Activated CD8-positive, alpha-beta T cell treated with anti-CD3 and anti-CD28 coated beads, Interleukin-2, amount 10 ng/mL, durations not matched to agents 7 days and 5 days (primary cell): ENCODE measurements at regions not wholly inside any gene's neighbourhood (a gene's known extent, or its start where the extent isn't known, plus 50 kb on each side); places are given as distances from the start of the nearest gene placed in this dataset.
"Not testable (repeated sequence)": the region's sequence is repeated elsewhere in the genome, so short reads cannot be mapped to it uniquely, and the experiment has no call there.

ENCODE experiments used
- ATAC-seq: fragments of 150-1000 bp; cut with Tn5 transposase; one replicate; pipeline ENCODE4 v1.10.0; 2021; ENCODE audit warnings: moderate library complexity
- CTCF ChIA-PET: fragments of 350-600 bp; sonication (Branson Sonifier 250); formaldehyde crosslinking; loops from one replicate; lab custom pipeline; 2021; ENCODE audit warnings: antibody characterized with exemption; lab: Charles Lee
- POLR2A ChIA-PET: fragments of 350-600 bp; sonication (Branson Sonifier 250); formaldehyde crosslinking; loops from one replicate; lab custom pipeline; 2021; ENCODE audit warnings: antibody characterized with exemption; lab: Charles Lee
- DNase-seq: peaks from one replicate; pipeline ENCODE4 v3.0.0-alpha.2; 2020
- H3K27ac Mint-ChIP-seq: one replicate; pipeline ENCODE4 v1.8.0; 2021; ENCODE audit warnings: mild to moderate bottlenecking, mixed read lengths
- H3K27me3 Mint-ChIP-seq: one replicate; pipeline ENCODE4 v1.8.0; 2021; ENCODE audit warnings: low read depth, mixed read lengths
- H3K36me3 Mint-ChIP-seq: one replicate; pipeline ENCODE4 v1.8.0; 2021; ENCODE audit warnings: low read depth, mixed read lengths
- H3K4me1 Mint-ChIP-seq: one replicate; pipeline ENCODE4 v1.8.0; 2021; ENCODE audit warnings: low read depth, mixed read lengths
- H3K4me3 Mint-ChIP-seq: one replicate; pipeline ENCODE4 v1.8.0; 2021; ENCODE audit warnings: mild to moderate bottlenecking, mixed read lengths
- H3K9me3 Mint-ChIP-seq: one replicate; pipeline ENCODE4 v1.8.0; 2022; ENCODE audit warnings: mixed read lengths; ENCODE audit not compliant: insufficient read depth

- CTCF ChIA-PET = no interaction called here
Measured at GRCh38 chr9:95689669-95690068, 172.9 kb upstream of the PTCH1 start.

GRCh38 chr9:95684516-95684915, 167.7 kb upstream of the PTCH1 start:
- no peak for ATAC-seq
- Mint-ChIP-seq H3K4me3 (no peak overlapping the region), H3K27ac (no peak overlapping the region), H3K36me3 (peaks cover 7% of the 10 kb centered on the region), H3K4me1 (peaks cover 16% of the 10 kb centered on the region), H3K27me3 (peaks cover 9% of the 10 kb centered on the region), H3K9me3 (no peaks in the 10 kb centered on the region)
- POLR2A ChIA-PET = no interaction called here
- CTCF ChIA-PET = no interaction called here
- no peak for DNase-seq

More at GRCh38 chr9:95689669-95690068, 172.9 kb upstream of the PTCH1 start:
- Mint-ChIP-seq H3K27me3 (peaks cover 11% of the 10 kb centered on the region), H3K36me3 (no peaks in the 10 kb centered on the region), H3K4me1 (no peaks in the 10 kb centered on the region), H3K27ac (no peak overlapping the region), H3K4me3 (no peak overlapping the region), H3K9me3 (no peaks in the 10 kb centered on the region)
- POLR2A ChIA-PET = no interaction called here
- DNase-seq = no peak
- ATAC-seq = no peak

GRCh38 chr9:95680306-95680705, 163.5 kb upstream of the PTCH1 start:
- H3K9me3 Mint-ChIP-seq, ATAC-seq, H3K36me3 Mint-ChIP-seq, POLR2A ChIA-PET, DNase-seq, H3K27me3 Mint-ChIP-seq, H3K27ac Mint-ChIP-seq, CTCF ChIA-PET, H3K4me3 Mint-ChIP-seq: not testable (repeated sequence)
- H3K4me1 Mint-ChIP-seq = peaks cover 16% of the 10 kb centered on the region

GRCh38 chr9:95679874-95680273, 163.1 kb upstream of the PTCH1 start:
- no peak overlapping the region for H3K4me3 Mint-ChIP-seq
- POLR2A ChIA-PET = interaction anchor here (0.7 kb wide), 1 partner anchor 34 kb away, joined by 3 read pairs; no protein-coding TSS in a partner anchor
- peaks cover 7% of the 10 kb centered on the region for H3K36me3 Mint-ChIP-seq
- no peaks in the 10 kb centered on the region for H3K27me3 Mint-ChIP-seq
- ATAC-seq (no peak), DNase-seq (no peak)
- no peaks in the 10 kb centered on the region for H3K9me3 Mint-ChIP-seq
- H3K4me1 Mint-ChIP-seq = peaks cover 16% of the 10 kb centered on the region
- CTCF ChIA-PET = no interaction called here
- no peak overlapping the region for H3K27ac Mint-ChIP-seq

- DNase-seq (no peak), ATAC-seq (no peak)
- no peak overlapping the region for H3K27ac Mint-ChIP-seq
- no peaks in the 10 kb centered on the region for H3K9me3 Mint-ChIP-seq
- H3K4me1 Mint-ChIP-seq = peaks cover 16% of the 10 kb centered on the region
- no peaks in the 10 kb centered on the region for H3K27me3 Mint-ChIP-seq
- H3K4me3 Mint-ChIP-seq = no peak overlapping the region
- ChIA-PET CTCF (no interaction called here), POLR2A (no interaction called here)
- H3K36me3 Mint-ChIP-seq = peaks cover 7% of the 10 kb centered on the region
Measured at GRCh38 chr9:95678759-95679158, 162.0 kb upstream of the PTCH1 start.

- no peaks in the 10 kb centered on the region for H3K4me1 Mint-ChIP-seq
- H3K27ac Mint-ChIP-seq = no peak overlapping the region
- ATAC-seq (no peak), DNase-seq (no peak)
- CTCF ChIA-PET = no interaction called here
- peaks cover 37% of the 10 kb centered on the region for H3K27me3 Mint-ChIP-seq
- no peaks in the 10 kb centered on the region for H3K36me3 Mint-ChIP-seq
- no peak overlapping the region for H3K4me3 Mint-ChIP-seq
- POLR2A ChIA-PET = no interaction called here
- no peaks in the 10 kb centered on the region for H3K9me3 Mint-ChIP-seq
Measured at GRCh38 chr9:95670122-95670521, 153.4 kb upstream of the PTCH1 start.

GRCh38 chr9:95669253-95669652, 152.5 kb upstream of the PTCH1 start:
- no peak overlapping the region for H3K4me3 Mint-ChIP-seq
- no peak for ATAC-seq
- no peaks in the 10 kb centered on the region for H3K4me1 Mint-ChIP-seq
- H3K36me3 Mint-ChIP-seq = no peaks in the 10 kb centered on the region
- H3K9me3 Mint-ChIP-seq = no peaks in the 10 kb centered on the region
- H3K27ac Mint-ChIP-seq = no peak overlapping the region
- CTCF ChIA-PET = interaction anchor here (0.5 kb wide), 1 partner anchor 437 kb away, joined by 3 read pairs; no protein-coding TSS in a partner anchor
- peaks cover 37% of the 10 kb centered on the region for H3K27me3 Mint-ChIP-seq
- POLR2A ChIA-PET = no interaction called here
- DNase-seq = no peak

GRCh38 chr9:95667789-95668188, 151.0 kb upstream of the PTCH1 start:
- no peak for DNase-seq
- H3K27me3 Mint-ChIP-seq = peaks cover 35% of the 10 kb centered on the region
- no peaks in the 10 kb centered on the region for H3K36me3 Mint-ChIP-seq
- no peaks in the 10 kb centered on the region for H3K9me3 Mint-ChIP-seq
- no peak overlapping the region for H3K27ac Mint-ChIP-seq
- POLR2A ChIA-PET = no interaction called here
- no peak for ATAC-seq
- H3K4me1 Mint-ChIP-seq = no peaks in the 10 kb centered on the region
- H3K4me3 Mint-ChIP-seq = no peak overlapping the region
- CTCF ChIA-PET = no interaction called here

- Mint-ChIP-seq H3K27me3 (peaks cover 29% of the 10 kb centered on the region), H3K4me1 (no peaks in the 10 kb centered on the region), H3K9me3 (peaks cover 4% of the 10 kb centered on the region), H3K36me3 (no peaks in the 10 kb centered on the region), H3K27ac (no peak overlapping the region), H3K4me3 (no peak overlapping the region)
- ChIA-PET CTCF (no interaction called here), POLR2A (no interaction called here)
- ATAC-seq (no peak), DNase-seq (no peak)
Measured at GRCh38 chr9:95666785-95667155, 150.0 kb upstream of the PTCH1 start.

GRCh38 chr9:95666096-95666784, 149.5 kb upstream of the PTCH1 start:
- no peak for ATAC-seq
- CTCF ChIA-PET = no interaction called here
- no peak overlapping the region for H3K27ac Mint-ChIP-seq
- peaks cover 32% of the 10 kb centered on the region for H3K27me3 Mint-ChIP-seq
- no peak for DNase-seq
- H3K36me3 Mint-ChIP-seq = no peaks in the 10 kb centered on the region
- POLR2A ChIA-PET = no interaction called here
- H3K4me3 Mint-ChIP-seq = no peak overlapping the region
- H3K9me3 Mint-ChIP-seq = peaks cover 4% of the 10 kb centered on the region
- H3K4me1 Mint-ChIP-seq = no peaks in the 10 kb centered on the region

GRCh38 chr9:95653246-95653645, 136.5 kb upstream of the PTCH1 start:
- Mint-ChIP-seq H3K4me3 (no peak overlapping the region), H3K27ac (no peak overlapping the region), H3K9me3 (no peaks in the 10 kb centered on the region), H3K27me3 (peaks cover 8% of the 10 kb centered on the region), H3K36me3 (no peaks in the 10 kb centered on the region), H3K4me1 (no peaks in the 10 kb centered on the region)
- ATAC-seq (no peak), DNase-seq (no peak)
- POLR2A ChIA-PET = no interaction called here
- CTCF ChIA-PET = no interaction called here

- Mint-ChIP-seq H3K27ac (no peak overlapping the region), H3K9me3 (no peaks in the 10 kb centered on the region), H3K36me3 (no peaks in the 10 kb centered on the region), H3K4me3 (no peak overlapping the region), H3K27me3 (peaks cover 3% of the 10 kb centered on the region), H3K4me1 (no peaks in the 10 kb centered on the region)
- ATAC-seq (no peak), DNase-seq (no peak)
- POLR2A ChIA-PET = interaction anchor here (0.6 kb wide), 1 partner anchor 445 kb away, joined by 3 read pairs; no protein-coding TSS in a partner anchor
- CTCF ChIA-PET = no interaction called here
Measured at GRCh38 chr9:95650720-95651119, 133.9 kb upstream of the PTCH1 start.
